ENCODE measurements at regions not wholly inside any gene's neighbourhood (a gene's known extent, or its start where the extent isn't known, plus 50 kb on each side); places are given as distances from the start of the nearest gene placed in this dataset.

- Histone ChIP-seq H3K4me1 (ENCODE audit: control insufficient read depth, insufficient read depth, low read length) (no peaks in the 10 kb centered on the region), H3K4me3 (no peak overlapping the region), H3K9ac (ENCODE audit: control insufficient read depth, insufficient read depth, low read length) (no peak overlapping the region), H2AFZ (ENCODE audit: control insufficient read depth, low read depth, low read length) (no peak overlapping the region), H3K79me2 (ENCODE audit: control insufficient read depth, insufficient read depth, low read length) (no peaks in the 10 kb centered on the region), H3K9me3 (replicated peaks; ENCODE audit: control insufficient read depth, insufficient read depth, low read length) (no peaks in the 10 kb centered on the region), H3K27ac (ENCODE audit: control insufficient read depth, insufficient read depth) (no peak overlapping the region), H3K36me3 (ENCODE audit: control insufficient read depth in 2 of 2, insufficient read depth in 2 of 2, low read length in 1 of 2) (no peaks in the 10 kb centered on the region), H4K20me1 (ENCODE audit: control insufficient read depth, insufficient read depth) (no peaks in the 10 kb centered on the region), H3K4me2 (ENCODE audit: control insufficient read depth, insufficient read depth) (no peak overlapping the region), H3K27me3 (replicated peaks in 1 of 2; ENCODE audit: control insufficient read depth in 2 of 2, insufficient read depth in 2 of 2, low read length in 1 of 2) (no peaks in the 10 kb centered on the region; a peak in 2 of 4 replicates)
- in situ Hi-C loops (cut with MboI) (loop anchor here (10.0 kb wide), 1 partner anchor 184 kb away; no protein-coding TSS in a partner anchor), intact Hi-C loops (cut with micrococcal nuclease; ENCODE audit: unreplicated experiment) (loop anchor here (1.0 to 5.0 kb wide), 3 partner anchors 186 to 308 kb away; no protein-coding TSS in a partner anchor)
- BruUV-seq (replicated peaks), result no TSS peak
- DNase-seq (ENCODE audit: low read depth, low spot score), result no peak
- RAD21 ChIA-PET (ENCODE audit: unreplicated experiment), result interaction anchor here (0.6 to 1.5 kb wide), 21 partner anchors 14 to 390 kb away, joined by 3 to 10 read pairs (median 4); no protein-coding TSS in a partner anchor
- SMC1A ChIA-PET (ENCODE audit: uncharacterized antibody, unreplicated experiment), result interaction anchor here (0.6 to 2.3 kb wide), 15 partner anchors 9 to 307 kb away, joined by 3 to 19 read pairs (median 3); no protein-coding TSS in a partner anchor
- FAIRE-seq, result peak; percentile 94
- POLR2A ChIA-PET, result no interaction called here
- CTCF ChIA-PET, result interaction anchor here (0.6 to 4.2 kb wide), 37 partner anchors 9 to 592 kb away, joined by 3 to 48 read pairs (median 4); no protein-coding TSS in a partner anchor
- WGBS (ENCODE audit: insufficient coverage, insufficient replicate concordance, low lambda C conversion rate, missing lambda C conversion rate), result 2% methylated on average over 3 of the region's 3 CpGs
- ATAC-seq, result peak; percentile 90
- TF ChIP-seq CREB1 (IDR thresholded peaks at IDR 0.05; ENCODE audit: low read depth) (no peak), YY1 (IDR thresholded peaks at IDR 0.05; ENCODE audit: low read depth, low read length) (no peak), RBBP5 (conservative IDR thresholded peaks at IDR 0.05) (no peak), EZH2 (IDR thresholded peaks at IDR 0.05; ENCODE audit: borderline replicate concordance, control insufficient read depth, low read depth, low read length) (no peak), ASH2L (IDR thresholded peaks at IDR 0.05; ENCODE audit: borderline replicate concordance, low read depth) (no peak), ZNF24 (IDR thresholded peaks at IDR 0.05) (no peak), BRCA1 (IDR thresholded peaks at IDR 0.05; ENCODE audit: low read depth, low read length) (no peak), NR2C1 (IDR thresholded peaks at IDR 0.05) (no peak), PAX5 (IDR thresholded peaks at IDR 0.05; ENCODE audit: borderline replicate concordance, low read depth, low read length) (no peak), SMARCA5 (IDR thresholded peaks at IDR 0.05) (no peak), CBX5 (IDR thresholded peaks at IDR 0.05; ENCODE audit: low read depth) (no peak), SMC3 (IDR thresholded peaks at IDR 0.05; ENCODE audit: borderline replicate concordance, low read length) (peak; percentile 80), CTCF (IDR thresholded peaks at IDR 0.05 in 2 of 3, conservative IDR thresholded peaks at IDR 0.05 in 1 of 3; ENCODE audit: control insufficient read depth in 2 of 3, extremely low read depth in 1 of 3, insufficient read depth in 1 of 3, low read depth in 3 of 3, low read length in 3 of 3) (peak; percentile 67 to 74 (median 69)), PRDM15 (CRISPR knock-in tag; IDR thresholded peaks at IDR 0.05) (no peak), NFYA (IDR thresholded peaks at IDR 0.05; ENCODE audit: borderline replicate concordance, low read depth, low read length) (no peak)
Observed at GRCh38 chr1:63148825-63149645, 173.3 kb upstream of the FOXD3 start.
